PFSK-1 (cell line): ENCODE measurements at regions not wholly inside any gene's neighbourhood (a gene's known extent, or its start where the extent isn't known, plus 50 kb on each side); places are given as distances from the start of the nearest gene placed in this dataset.

ENCODE experiments used
- FOXP2 ChIP-seq: optimal IDR thresholded peaks from 2 replicates; pipeline ENCODE3; 2011; ENCODE audit warnings: borderline replicate concordance, control low read depth, inconsistent platforms; ENCODE audit not compliant: insufficient read depth; ENCODE audit errors: extremely low read length, extremely low read depth
- POLR2AphosphoS5 ChIP-seq: IDR thresholded peaks from 2 replicates; pipeline ENCODE4 v1.6.1; 2012; ENCODE audit warnings: low read depth, mild to moderate bottlenecking, control low read depth, low read length, moderate library complexity
- REST ChIP-seq, 2 experiments: IDR thresholded peaks; 2 replicates each; pipeline versions ENCODE4 v1.6.1 to v1.8.0; 2011 to 2012; ENCODE audit warnings: low read depth in 2 of 2, low read length in 2 of 2, control low read depth in 1 of 2, inconsistent platforms in 1 of 2, mild to moderate bottlenecking in 1 of 2, moderate library complexity in 1 of 2; ENCODE audit not compliant: insufficient read depth in 1 of 2
- SIN3A ChIP-seq: IDR thresholded peaks from 2 replicates; pipeline ENCODE4 v1.6.1; 2012; ENCODE audit warnings: mild to moderate bottlenecking, low read length, moderate library complexity, borderline replicate concordance; ENCODE audit not compliant: insufficient read depth
- TAF1 ChIP-seq: IDR thresholded peaks from 2 replicates; pipeline ENCODE4 v1.6.1; 2012; ENCODE audit warnings: low read length, control low read depth, borderline replicate concordance; ENCODE audit not compliant: insufficient read depth

GRCh38 chr16:26532456-26532855 lies 534.3 kb upstream of the C16orf82 start:
- TF ChIP-seq POLR2AphosphoS5, result no peak
- TF ChIP-seq SIN3A, result no peak
- no peak for TF ChIP-seq TAF1
- TF ChIP-seq FOXP2, result no peak
- no peak for TF ChIP-seq REST (IDR thresholded peaks at IDR 0.05; ENCODE audit: insufficient read depth in 1 of 2, low read depth in 2 of 2, low read length in 2 of 2)

- TF ChIP-seq FOXP2 (no peak), POLR2AphosphoS5 (no peak), SIN3A (no peak)
Observed at GRCh38 chr16:26542198-26542597, 524.5 kb upstream of the C16orf82 start.

- TF ChIP-seq REST (IDR thresholded peaks at IDR 0.05; ENCODE audit: insufficient read depth in 1 of 2, low read depth in 2 of 2, low read length in 2 of 2) (no peak), SIN3A (no peak), FOXP2 (no peak), TAF1 (no peak), POLR2AphosphoS5 (no peak)
Observed at GRCh38 chr16:26546573-26546972, 520.2 kb upstream of the C16orf82 start.

GRCh38 chr16:26547681-26548080 lies 519.0 kb upstream of the C16orf82 start:
- no peak for TF ChIP-seq FOXP2

- no peak for TF ChIP-seq SIN3A
Observed at GRCh38 chr16:26550111-26550610, 516.6 kb upstream of the C16orf82 start.

GRCh38 chr16:26554030-26554429 lies 512.7 kb upstream of the C16orf82 start:
- TF ChIP-seq FOXP2 (no peak), TAF1 (no peak), SIN3A (no peak), REST (IDR thresholded peaks at IDR 0.05; ENCODE audit: insufficient read depth in 1 of 2, low read depth in 2 of 2, low read length in 2 of 2) (no peak), POLR2AphosphoS5 (no peak)

- TF ChIP-seq SIN3A (no peak), POLR2AphosphoS5 (no peak), FOXP2 (no peak), TAF1 (no peak), REST (IDR thresholded peaks at IDR 0.05; ENCODE audit: insufficient read depth in 1 of 2, low read depth in 2 of 2, low read length in 2 of 2) (no peak)
Observed at GRCh38 chr16:26561303-26561702, 505.4 kb upstream of the C16orf82 start.
